Hindlimb muscle (tissue), 1 donor: ENCODE measurements at regions not wholly inside any gene's neighbourhood (a gene's known extent, or its start where the extent isn't known, plus 50 kb on each side); places are given as distances from the start of the nearest gene placed in this dataset.

Experiments
- DNase-seq: peaks from one replicate; pipeline ENCODE4 v3.0.0-alpha.2; 2013

DNA sequence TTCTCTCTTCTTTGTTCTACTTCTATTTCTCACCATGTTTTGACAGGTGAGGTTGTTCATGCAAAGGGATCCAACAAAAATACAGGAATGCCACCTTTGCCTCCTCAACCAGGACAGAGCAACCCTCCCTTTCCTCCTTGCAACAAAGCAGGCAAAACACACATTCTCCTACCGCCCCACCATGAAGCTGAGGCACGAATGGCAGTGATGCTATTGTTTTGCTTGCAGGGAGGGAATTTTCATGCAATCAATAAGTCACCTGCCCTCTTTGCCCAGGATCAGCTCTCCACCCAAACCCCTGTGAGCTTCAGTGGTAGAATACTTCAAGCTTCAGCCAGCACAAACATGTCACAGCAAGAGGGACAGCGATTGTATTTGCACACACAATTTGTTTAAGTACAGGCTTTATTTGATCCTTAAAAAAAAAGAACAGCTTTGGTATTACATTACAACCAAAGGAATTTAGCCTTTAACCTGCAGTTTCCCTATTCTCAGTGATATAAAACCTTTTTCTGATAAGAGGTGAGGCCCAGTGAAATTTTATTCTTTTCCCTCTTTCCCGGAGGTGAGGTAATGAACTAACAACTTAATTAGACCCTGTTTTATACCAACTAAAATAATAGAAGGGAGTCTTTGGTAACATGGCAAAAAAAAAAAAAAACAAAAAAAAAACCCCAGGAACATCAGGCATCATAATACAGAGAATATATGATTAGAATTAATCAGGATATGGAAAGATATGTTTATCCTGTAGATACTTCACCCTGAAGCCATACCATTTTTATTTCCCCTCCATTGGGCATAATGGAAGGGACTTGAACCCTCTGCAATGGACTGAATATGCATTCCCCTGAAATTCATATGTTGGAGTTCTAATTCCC, 87.0 kb upstream of the EEA1 start:
- DNase-seq = no peak

DNA sequence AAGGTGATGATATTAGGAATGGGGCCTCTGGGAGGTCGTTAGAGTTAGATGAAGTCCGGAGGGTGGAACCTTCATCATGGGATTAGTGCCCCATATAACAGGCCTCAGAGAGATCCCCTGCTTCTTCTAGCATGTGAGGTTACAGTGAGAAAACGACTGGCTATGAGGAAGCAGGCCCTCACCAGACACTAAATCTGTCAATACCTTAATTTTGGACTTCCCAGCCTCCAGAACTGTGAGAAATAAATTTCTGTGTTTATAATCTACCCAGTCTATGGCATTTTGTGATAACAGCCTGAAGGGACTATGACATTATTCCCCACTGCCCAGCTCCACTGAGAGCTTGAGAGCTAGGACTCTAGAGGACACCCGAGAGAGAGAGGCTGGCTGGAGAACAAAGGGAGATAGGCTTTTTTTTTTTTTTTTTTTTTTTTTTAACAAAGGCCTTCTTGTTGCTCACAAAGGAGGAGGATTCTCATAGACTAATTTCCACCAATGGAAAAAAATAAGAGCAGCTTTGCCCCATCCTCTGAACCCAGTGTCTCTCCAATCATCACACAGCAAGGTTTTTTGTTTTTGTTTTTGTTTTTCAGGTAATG, 87.8 kb upstream of the EEA1 start:
- DNase-seq = no peak

DNA sequence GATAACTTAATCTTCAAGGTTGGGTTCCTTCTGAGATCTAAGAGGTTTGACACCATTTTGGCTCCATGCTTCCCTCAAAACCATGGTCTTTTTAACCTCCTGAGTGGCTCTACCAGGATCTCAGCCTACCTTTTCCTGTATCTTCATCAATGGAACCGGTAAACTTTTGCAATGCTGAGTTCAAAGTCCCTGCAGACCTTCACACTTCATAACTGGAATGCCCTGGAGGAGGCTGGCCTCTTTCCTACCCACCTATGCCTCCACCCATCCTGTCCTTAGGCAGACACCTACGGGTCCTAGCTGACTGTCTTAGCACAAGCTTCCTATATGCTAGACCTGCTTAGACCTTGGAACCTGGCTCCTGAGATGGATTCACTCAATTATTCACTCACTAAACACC, 89.5 kb upstream of the EEA1 start:
- no peak for DNase-seq

DNA sequence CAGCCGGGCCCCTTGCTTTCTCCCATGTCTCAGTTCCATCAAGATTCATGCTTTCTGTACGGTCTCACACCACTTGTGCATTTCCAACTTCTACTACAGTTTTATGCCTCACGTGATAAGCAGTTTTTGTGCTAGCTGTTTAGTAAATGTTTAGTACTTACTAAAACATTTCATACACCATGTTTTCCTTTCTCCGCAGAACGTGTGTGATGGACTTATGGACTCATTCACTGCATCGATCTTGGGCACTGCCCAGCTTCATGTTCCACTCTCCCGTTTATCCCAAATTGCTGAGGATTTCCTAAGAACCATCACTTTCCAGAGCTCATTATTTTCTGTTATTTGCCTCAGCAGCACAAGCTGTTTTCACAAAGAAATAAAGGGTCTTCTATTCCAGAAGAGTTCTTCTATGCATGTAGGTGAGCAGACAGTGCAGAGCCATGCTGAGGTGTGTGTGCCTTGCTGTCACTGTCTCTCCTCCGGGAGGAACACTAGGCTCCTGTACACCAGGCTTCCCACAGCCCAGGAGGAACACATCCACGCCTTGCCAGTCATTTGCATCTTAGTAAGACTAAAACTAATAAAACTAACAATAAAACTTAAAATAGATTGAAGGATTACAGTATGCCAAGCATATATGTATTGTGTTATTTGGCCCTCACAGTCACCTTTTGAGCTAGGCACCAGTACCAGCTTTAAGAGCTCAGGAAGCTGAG, 90.3 kb upstream of the EEA1 start:
- no peak for DNase-seq

DNA sequence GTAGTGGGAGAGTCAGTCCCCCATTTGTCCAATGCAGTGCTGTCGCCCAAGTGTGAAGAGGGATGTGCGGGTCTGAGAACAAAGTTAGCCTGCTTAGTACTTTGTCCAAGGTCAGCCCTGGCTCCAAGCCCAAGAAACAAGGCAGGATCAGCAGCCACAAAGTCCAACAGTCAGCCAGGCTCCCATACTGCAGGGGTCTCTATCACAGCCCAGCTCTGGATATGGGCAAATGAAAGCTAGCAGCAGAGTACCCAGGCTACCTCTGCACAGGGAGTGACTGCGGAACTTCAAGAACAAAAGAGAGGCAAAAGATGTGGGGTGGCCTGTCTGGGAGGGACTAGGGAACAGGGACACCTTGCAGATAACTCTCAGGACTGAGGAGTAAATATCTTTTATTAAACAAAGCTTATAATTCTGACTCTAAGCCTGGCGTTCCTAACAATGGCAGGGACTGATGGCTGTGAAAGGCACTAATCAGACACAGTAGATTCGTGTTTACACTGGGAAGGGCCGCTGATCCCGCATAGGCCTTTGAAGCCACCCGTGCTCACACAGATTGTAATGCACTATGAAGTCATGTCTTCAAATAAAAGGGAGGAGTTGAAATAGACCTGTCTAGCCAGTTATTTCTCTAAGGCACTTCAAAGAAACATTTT, 91.0 kb upstream of the EEA1 start:
- DNase-seq = no peak

DNA sequence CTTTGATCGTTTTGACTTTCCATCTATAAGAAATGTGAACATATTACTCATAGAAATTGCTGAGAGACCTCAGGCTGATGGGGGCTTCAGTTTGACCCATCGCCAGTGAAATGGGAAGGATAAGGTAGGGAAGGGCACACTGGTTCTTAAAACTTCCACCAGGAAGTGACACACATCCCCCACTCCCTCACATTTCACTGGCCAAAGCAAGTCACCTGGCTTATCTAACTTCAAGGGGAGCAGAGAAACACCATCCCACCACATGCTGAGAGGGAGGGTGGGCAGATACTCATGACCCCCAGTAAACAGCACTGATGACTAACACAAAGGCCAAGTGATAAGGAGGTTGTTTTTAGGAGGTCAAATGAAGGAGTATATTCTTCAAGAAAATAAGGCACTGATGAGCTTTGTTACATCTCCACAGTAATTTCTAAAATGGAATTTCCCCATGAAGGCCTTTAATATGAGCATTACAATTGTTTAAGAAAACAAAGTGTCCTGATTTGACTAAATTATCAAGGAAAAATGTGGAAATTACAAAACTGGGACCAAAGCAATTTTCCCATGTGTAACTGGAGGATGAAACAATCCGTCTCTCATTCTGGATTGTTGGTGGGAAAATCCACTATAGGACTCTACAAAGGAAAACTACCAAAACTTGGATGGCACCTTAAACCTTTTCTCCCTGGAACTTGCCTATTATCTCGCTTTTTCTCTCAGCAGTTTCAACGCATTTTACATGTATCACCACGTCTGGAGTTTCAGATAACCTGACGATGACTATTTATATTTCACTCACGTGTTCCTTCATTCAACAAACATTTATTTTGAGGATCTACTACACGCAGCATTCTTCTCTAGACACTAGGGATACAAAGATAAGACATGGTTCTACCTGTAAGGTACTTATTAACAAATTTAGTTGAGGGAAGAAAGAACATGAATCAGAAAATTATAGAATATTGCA, 91.8 kb upstream of the EEA1 start:
- DNase-seq = no peak

DNA sequence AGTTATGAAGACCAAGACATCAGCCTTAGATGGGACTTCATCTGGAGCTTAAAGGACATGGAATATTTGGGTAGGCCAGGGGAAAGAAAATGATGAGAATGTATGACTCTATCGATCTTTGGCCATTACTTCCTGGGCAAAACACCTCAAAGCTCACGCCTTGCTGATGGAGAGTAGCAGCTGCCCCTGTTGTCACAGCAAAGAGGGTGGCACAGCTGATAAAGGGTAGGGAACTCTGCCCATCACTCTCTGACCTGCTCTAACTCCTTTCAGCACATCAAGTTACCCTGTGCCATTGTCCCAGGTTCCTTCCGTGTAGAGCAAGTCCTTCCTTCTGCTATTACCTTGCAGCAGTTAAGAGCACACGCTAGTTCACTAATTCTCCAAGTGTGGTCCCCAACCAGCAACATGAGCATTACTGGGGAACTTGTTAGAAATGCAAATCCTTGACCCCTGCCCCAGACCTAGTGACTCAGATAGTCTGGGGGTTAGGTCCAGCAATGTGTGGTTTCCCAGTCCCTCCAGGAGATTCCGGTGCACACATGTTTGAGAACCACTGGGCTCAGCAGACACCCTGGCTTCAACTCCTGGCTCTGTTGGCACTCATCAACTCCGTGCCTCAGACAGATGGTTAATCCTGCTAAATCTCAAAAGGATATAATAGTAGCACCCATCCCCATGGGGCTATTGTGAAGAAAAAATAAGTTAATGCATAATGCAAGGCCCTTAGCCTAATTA, 93.7 kb upstream of the EEA1 start:
- no peak for DNase-seq

DNA sequence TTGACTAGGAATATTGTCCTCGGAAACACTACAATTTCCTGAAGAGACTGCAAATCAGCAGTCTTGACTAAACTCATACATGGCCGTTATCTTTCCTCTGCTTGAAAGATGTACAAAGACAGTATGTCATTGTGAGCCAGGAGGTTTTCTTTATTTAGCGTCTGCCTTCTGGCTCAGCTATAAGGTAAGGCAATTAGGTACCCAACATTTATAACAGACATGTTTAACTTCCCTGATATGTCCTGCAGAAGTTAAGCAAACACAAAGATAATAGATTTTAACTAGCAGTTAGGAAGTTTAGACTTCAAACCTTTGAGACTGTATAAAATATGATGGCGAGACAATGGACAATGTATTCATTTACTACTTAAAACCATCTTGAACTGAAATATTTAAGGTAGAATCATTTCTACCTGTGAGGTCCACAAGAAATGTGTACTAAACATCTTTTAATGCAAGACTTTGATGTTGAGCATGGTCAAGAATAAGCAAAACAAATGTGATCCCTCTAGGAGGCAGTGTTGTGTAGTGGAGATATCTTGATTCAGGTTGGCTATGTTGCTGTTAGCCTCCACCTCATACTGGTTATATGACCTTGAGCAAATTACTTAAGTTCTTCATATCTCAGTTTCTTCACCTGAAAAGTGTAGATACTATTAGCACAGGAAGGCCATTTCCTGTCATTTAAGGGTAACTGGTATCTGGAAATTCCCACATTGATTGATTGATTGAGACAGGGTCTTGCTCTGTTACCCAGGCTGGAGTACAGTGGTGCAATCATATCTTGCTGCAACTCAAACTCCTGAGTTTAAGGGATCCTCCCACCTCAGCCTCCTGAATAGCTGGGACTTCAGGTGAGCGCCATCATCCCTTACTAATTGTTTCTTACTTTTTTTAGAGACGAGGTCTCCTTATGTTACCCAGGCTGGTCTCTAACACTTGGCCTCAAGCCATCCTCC, 96.3 kb upstream of the EEA1 start:
- no peak for DNase-seq

DNA sequence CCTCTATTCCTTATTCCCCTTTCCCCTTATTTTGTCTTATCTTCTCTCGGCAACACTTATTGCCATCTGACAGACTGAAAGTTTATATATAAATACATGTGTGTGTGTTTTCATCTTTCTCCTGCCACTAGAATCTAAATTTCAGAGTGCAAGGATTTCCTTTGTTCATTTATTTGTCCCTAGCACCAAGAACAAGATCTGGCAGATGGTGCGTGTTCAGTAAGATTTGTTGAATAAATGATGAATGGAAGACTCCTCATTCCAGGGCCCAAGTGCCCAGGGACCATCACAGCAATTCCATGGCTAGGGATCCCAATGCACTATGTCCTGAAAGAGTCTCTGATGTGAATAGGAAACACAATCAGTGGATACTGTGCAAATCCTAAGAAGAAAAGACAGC, 97.9 kb upstream of the EEA1 start:
- no peak for DNase-seq

DNA sequence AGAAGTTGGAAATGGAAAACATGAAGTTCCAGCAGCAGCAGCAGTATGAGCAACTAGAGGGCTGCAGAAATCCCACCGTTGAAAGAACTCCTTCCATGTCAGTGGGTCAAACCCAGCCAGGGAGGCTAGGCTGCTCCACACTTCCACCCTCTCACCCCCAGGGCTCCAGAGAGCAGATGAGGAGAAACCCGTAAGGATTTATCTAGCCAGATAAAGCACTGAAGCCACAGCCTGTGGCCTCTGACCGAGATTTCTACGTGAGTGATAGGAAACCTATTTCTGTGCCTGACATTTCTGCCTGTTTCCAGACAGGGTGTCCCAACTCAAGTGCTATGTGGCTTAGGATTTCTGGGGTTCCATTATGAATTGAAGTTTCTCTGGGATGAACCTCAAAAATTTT, 100.0 kb upstream of the EEA1 start:
- DNase-seq = no peak

DNA sequence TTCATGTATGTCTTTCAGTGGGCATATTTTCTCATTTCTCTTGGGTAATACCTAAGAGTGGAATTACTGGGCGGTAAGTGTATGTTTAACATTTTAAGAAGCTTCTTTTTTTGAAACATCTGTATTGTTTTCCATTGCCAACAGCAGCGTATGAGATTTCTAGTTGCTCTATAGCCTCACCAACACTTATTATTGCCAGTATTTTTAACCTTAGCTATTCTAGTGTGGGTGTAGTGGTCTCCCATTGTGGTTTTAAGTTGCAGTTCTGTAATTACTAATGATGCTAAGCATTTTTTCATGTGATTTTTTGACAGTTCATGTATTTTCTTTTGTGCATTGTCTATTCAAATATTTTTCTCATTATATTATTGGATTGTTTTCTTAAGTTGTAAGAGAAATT, 101.9 kb upstream of the EEA1 start:
- no peak for DNase-seq

DNA sequence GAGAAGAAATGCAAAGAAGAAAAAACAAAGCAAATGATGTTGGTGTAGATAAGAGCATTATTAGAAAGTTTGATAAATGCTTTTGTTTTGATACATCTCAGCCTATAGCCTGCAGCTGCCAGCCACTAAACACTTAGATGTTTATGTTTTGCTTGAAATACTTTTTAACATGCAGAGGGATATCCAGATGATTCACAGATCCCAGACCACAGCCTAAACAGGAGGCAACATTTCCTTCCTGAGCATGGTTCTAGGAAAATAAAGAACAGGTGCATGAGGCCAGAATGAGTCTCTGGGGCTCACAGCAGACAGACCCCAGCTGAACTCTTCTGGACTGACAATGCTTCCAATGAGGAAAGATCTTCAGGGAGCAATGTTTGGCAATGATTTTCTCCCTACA, 103.7 kb upstream of the EEA1 start:
- peak; percentile 3 for DNase-seq

DNA sequence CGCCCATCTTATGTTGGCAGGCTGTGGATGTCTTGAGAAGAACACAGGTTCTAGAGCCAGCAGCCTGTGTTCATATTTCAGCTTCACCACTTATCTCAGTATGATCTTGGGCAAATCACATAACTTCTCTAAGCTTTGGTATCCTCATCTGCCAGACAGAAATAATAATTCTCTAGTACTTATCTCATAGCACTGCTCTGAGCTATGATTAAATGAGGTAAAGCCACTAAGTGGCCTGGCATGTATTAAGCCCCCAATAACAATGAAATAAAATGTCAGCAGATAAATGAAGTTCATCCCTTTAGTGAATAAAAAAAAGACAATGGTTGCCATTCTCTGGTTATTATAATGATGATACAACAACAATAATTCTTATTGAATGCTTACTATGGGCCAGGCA, 104.9 kb upstream of the EEA1 start:
- no peak for DNase-seq

DNA sequence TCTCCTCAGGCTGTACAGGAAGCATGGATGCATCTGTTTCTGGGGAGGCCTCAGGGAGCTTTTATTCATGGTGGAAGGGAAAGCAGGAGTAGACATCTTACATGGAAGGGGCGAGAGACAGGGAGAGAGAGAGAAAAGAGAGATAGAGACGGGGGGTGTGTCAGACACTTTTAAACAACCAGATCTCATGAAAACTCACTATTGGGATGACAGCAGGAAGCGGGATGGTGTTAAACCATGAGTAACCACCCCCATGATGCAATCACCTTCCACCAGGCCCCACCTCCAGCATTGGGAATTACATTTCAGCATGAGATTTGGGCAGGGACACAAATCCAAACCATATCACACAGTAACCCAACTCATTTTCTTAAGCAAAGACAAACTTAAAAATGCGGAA, 110.0 kb upstream of the EEA1 start:
- DNase-seq = no peak

DNA sequence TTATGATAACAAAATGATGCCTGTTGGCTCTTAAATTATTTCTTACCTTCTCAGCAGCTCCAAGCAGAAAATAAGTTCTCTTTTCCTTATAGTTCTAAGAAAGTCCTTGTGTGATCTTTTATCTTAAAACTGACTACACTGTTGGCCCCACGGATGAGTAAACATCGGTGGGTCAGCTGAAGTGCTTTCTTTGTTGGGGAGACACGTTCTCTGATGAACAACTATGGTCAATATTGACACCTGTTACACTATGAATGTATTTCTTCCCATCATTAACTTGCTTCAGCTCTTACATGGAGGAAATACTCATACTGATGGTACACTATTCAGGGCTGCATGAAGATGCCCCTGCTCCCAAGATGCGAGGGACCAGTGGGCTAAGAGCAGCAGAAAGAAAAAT, 110.8 kb upstream of the EEA1 start:
- DNase-seq = no peak

DNA sequence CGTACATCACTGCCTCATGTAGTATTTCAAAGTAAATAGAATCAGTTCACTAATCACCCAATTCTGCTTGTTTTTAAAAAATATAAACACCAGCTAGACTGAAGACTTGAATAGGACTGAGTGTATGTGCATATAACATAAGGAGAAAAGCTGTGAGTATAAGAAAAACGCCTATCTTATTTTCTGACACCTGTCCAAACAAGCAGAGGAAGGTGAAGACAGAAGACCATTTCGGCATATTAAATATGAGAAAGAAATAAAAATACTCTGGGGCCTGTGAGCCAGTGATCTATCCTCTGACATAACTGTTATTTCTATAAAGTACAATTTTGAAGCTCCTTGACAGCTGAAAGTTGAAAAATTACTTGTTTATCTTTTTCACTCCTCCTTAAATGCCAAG, 111.3 kb upstream of the EEA1 start:
- no peak for DNase-seq

DNA sequence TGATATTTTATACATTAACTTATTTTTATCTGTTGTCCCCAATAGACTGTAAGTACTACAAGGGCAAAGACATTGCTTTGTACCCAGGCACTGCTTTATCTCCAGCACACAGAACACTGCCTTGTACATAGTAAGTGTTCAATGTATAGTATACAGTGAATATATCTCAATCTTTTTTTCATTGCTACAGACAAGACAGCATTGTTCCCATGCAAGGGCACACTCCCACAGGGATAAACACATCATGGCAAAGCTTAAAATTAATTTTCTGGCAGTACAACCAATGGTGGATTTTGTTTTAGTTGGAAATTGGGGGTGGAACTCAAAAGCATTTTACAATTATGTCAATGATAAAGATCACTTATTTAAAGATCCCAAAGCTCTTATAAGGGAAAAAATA, 112.3 kb upstream of the EEA1 start:
- no peak for DNase-seq

DNA sequence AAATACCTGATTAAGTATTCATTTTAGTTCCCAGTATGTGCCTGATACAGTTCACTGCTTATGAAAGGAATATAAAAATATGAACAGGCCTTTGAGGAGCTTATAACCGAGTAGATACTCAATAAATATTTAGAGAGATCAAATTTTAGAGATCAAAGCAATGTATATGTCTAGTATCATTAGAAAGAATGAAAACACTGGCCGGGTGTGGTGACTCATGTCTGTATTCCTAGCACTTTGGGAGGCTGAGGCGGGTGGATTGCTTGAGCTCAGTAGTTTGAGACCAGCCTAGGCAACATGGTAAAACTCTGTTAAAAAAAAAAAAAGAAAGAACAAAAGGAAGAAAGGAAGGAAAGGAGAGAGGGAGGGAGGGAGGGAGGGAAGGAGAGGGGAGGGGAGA, 113.2 kb upstream of the EEA1 start:
- DNase-seq = no peak

DNA sequence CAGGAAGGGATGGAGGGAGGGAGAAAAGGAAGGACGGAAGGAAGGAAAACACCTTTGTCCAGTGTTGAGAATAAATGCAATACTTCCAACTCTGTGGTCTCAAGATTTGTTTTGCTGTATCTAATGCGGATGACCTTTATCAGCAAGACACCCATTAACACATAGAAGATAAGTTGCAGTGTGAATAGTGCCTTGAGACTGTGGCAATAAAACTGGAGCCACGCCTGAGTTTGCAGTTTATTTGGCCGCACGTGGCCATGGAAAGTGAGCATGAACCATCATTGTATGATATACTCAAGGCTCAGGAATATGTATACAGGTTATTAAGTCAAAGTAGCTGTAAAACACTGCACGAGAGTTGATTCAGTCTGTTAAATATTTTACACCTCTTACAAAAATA, 113.6 kb upstream of the EEA1 start:
- DNase-seq = no peak
